GM12878 (cell line): ENCODE measurements at regions not wholly inside any gene's neighbourhood (a gene's known extent, or its start where the extent isn't known, plus 50 kb on each side); places are given as distances from the start of the nearest gene placed in this dataset.

Experiments
- ATAC-seq: fragments of 200-7000 bp; cut with Tn5 transposase; 3 replicates; pipeline ENCODE4 v1.9.1; 2020; ENCODE audit warnings: mild to moderate bottlenecking, moderate library complexity
- BruUV-seq: library from RNA; stranded (reverse); fragments of 400-500 nt; replicated peaks from 2 replicates; lab custom pipeline; 2021; lab: Mats Ljungman, UMichigan
- CTCF ChIA-PET: fragments of 300-600 bp; sonication (Branson Sonifier 250); formaldehyde crosslinking; extraction: SDS; loops from one replicate; lab custom pipeline; 2021; ENCODE audit warnings: inconsistent platforms; lab: Yijun Ruan, JAX
- POLR2A ChIA-PET: fragments of 350-600 bp; formaldehyde crosslinking; extraction: SDS; loops from one replicate; lab custom pipeline; 2021; ENCODE audit warnings: inconsistent platforms; lab: Charles Lee
- RAD21 ChIA-PET: fragments of 300-600 bp; sonication (Branson Sonifier 250); formaldehyde crosslinking; loops from one replicate; lab custom pipeline; 2023; ENCODE audit warnings: antibody characterized with exemption; ENCODE audit not compliant: unreplicated experiment; lab: Charles Lee
- SMC1A ChIA-PET: fragments of 300-600 bp; sonication (Branson Sonifier 250); formaldehyde crosslinking; loops from one replicate; lab custom pipeline; 2023; ENCODE audit not compliant: unreplicated experiment, uncharacterized antibody; lab: Charles Lee
- DNase-seq: peaks from one replicate; pipeline ENCODE4 v3.0.0-alpha.2; 2011; ENCODE audit warnings: low read depth, low spot score
- FAIRE-seq: peaks from 3 replicates; lab custom pipeline; 2011; peaks lifted over from hg19 to GRCh38; lab: Jason Lieb, UNC
- H2AFZ ChIP-seq: 2 replicates; pipeline ENCODE4 v1.6.0; 2011; ENCODE audit warnings: low read depth, low read length, control low read depth; ENCODE audit not compliant: control insufficient read depth
- H3K27ac ChIP-seq: 2 replicates; pipeline ENCODE4 v1.5.1; 2011; ENCODE audit warnings: control low read depth; ENCODE audit not compliant: control insufficient read depth, insufficient read depth
- H3K27me3 ChIP-seq, 2 experiments: replicated peaks in 1 of 2; 2 replicates each; pipeline versions ENCODE4 v1.6.0 to v1.6.1; 2011; ENCODE audit warnings: low read length in 1 of 2; ENCODE audit not compliant: control insufficient read depth in 2 of 2, insufficient read depth in 2 of 2
- H3K36me3 ChIP-seq, 2 experiments: 2 replicates each; pipeline ENCODE4 v1.5.1; 2011; ENCODE audit warnings: low read length in 1 of 2; ENCODE audit not compliant: control insufficient read depth in 2 of 2, insufficient read depth in 2 of 2
- H3K4me1 ChIP-seq: 2 replicates; pipeline ENCODE4 v1.6.1; 2011; ENCODE audit warnings: mild to moderate bottlenecking, low read length, moderate library complexity, mixed read lengths; ENCODE audit not compliant: control insufficient read depth, insufficient read depth
- H3K4me2 ChIP-seq: 2 replicates; pipeline ENCODE4 v1.6.0; 2011; ENCODE audit warnings: control low read depth; ENCODE audit not compliant: control insufficient read depth, insufficient read depth
- H3K4me3 ChIP-seq: fragments of 200-600 bp; sonication (generic); 2 replicates; pipeline ENCODE4 v1.5.1; 2016
- H3K79me2 ChIP-seq: 2 replicates; pipeline ENCODE4 v1.6.0; 2011; ENCODE audit warnings: low read length; ENCODE audit not compliant: control insufficient read depth, insufficient read depth
- H3K9ac ChIP-seq: 2 replicates; pipeline ENCODE4 v1.8.0; 2011; ENCODE audit warnings: low read length, control low read depth, mixed read lengths; ENCODE audit not compliant: control insufficient read depth, insufficient read depth
- H3K9me3 ChIP-seq: replicated peaks from 3 replicates; pipeline ENCODE4 v1.5.1; 2011; ENCODE audit warnings: mild to moderate bottlenecking, low read length; ENCODE audit not compliant: control insufficient read depth, insufficient read depth
- H4K20me1 ChIP-seq: 2 replicates; pipeline ENCODE4 v1.6.0; 2011; ENCODE audit not compliant: control insufficient read depth, insufficient read depth
- ESRRA ChIP-seq: IDR thresholded peaks from 2 replicates; pipeline ENCODE4 v1.6.1; 2012; ENCODE audit warnings: mild to moderate bottlenecking, low read length, improper control_type of control experiment
- MEF2B ChIP-seq: fragments of 450-650 bp; IDR thresholded peaks from 2 replicates; pipeline ENCODE4 v1.6.1; 2018; ENCODE audit warnings: mild to moderate bottlenecking, moderate library complexity; ENCODE audit not compliant: partially characterized antibody, poor library complexity, severe bottlenecking
- RELB ChIP-seq: fragments of 450-650 bp; IDR thresholded peaks from 2 replicates; pipeline ENCODE4 v1.6.1; 2017; ENCODE audit warnings: low read depth, mild to moderate bottlenecking, moderate library complexity
- SP1 ChIP-seq: IDR thresholded peaks from one replicate; pipeline ENCODE4 v1.6.1; 2011; ENCODE audit warnings: low read depth, low read length
- ZNF207 ChIP-seq: fragments of 450-650 bp; IDR thresholded peaks from 2 replicates; pipeline ENCODE4 v1.6.1; 2014; ENCODE audit warnings: antibody characterized with exemption, mild to moderate bottlenecking, borderline replicate concordance
- WGBS: methylation state at CpG from one replicate; pipeline ENCODE4 v1.1.6; 2016; ENCODE audit warnings: low lambda C conversion rate; ENCODE audit not compliant: insufficient replicate concordance, insufficient coverage; ENCODE audit errors: missing lambda C conversion rate; 5-methylcytosine and 5-hydroxymethylcytosine counted together
- in situ Hi-C: fragments of 300-500 bp; cut with MboI; formaldehyde crosslinking; loops from 9 replicates; pipeline ENCODE4 v1.14.3; 2018; ENCODE audit warnings: mixed read lengths
- intact Hi-C: fragments of 100-400 bp; cut with micrococcal nuclease; formaldehyde crosslinking; loops from one replicate; pipeline ENCODE4 v1.14.2; 2022; ENCODE audit not compliant: unreplicated experiment
- TF ChIP-seq, protein P1 (sequence below): IDR thresholded peaks from 2 replicates; pipeline ENCODE4 v1.6.1; 2012; ENCODE audit warnings: low read depth, low read length, improper control_type of control experiment
- TF ChIP-seq, protein P2 (sequence below): IDR thresholded peaks from 2 replicates; pipeline ENCODE4 v1.6.1; 2011; ENCODE audit warnings: borderline replicate concordance, low read depth, mild to moderate bottlenecking, moderate library complexity, low read length; ENCODE audit not compliant: insufficient read depth, poor library complexity, severe bottlenecking

DNA sequence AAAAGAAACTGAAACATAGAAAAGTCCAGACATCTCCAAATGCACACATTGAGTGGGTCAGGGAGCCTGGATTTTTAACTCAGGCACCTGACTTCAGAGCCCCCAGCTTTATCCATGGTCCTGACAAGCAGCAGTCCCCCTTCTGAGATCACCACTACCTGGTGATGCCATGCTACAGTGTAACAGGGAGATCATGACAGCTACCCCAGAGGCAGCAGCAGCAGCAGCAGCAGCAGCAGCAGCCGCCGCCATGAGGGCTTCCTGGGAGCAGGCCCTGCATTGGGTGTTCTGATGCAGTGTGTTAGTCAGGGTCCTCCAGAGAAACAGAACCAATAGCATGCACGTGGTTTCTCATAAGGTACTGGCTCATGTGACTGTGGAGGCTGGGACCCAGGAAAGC, 198.6 kb upstream of the SALL1 start:
- H3K9me3 ChIP-seq: no peaks in the 10 kb centered on the region
- no peak; the same call in 2 of the 3 replicates for ATAC-seq
- no peak overlapping the region for H2AFZ ChIP-seq
- no peak overlapping the region for H3K4me2 ChIP-seq
- TF ChIP-seq ESRRA (no peak), RELB (no peak), ZNF207 (no peak), SP1 (no peak), MEF2B (no peak)
- TF ChIP-seq, protein P1, sequence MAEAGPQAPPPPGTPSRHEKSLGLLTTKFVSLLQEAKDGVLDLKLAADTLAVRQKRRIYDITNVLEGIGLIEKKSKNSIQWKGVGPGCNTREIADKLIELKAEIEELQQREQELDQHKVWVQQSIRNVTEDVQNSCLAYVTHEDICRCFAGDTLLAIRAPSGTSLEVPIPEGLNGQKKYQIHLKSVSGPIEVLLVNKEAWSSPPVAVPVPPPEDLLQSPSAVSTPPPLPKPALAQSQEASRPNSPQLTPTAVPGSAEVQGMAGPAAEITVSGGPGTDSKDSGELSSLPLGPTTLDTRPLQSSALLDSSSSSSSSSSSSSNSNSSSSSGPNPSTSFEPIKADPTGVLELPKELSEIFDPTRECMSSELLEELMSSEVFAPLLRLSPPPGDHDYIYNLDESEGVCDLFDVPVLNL: no peak
- TF ChIP-seq, protein P2, sequence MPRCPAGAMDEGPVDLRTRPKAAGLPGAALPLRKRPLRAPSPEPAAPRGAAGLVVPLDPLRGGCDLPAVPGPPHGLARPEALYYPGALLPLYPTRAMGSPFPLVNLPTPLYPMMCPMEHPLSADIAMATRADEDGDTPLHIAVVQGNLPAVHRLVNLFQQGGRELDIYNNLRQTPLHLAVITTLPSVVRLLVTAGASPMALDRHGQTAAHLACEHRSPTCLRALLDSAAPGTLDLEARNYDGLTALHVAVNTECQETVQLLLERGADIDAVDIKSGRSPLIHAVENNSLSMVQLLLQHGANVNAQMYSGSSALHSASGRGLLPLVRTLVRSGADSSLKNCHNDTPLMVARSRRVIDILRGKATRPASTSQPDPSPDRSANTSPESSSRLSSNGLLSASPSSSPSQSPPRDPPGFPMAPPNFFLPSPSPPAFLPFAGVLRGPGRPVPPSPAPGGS: no peak
- H3K27me3 ChIP-seq: no peaks in the 10 kb centered on the region
- H3K9ac ChIP-seq: no peak overlapping the region
- no peaks in the 10 kb centered on the region for H3K36me3 ChIP-seq
- H3K27ac ChIP-seq: no peak overlapping the region
- no peaks in the 10 kb centered on the region for H3K79me2 ChIP-seq
- no peaks in the 10 kb centered on the region for H4K20me1 ChIP-seq
- no peak for DNase-seq
- no peaks in the 10 kb centered on the region for H3K4me1 ChIP-seq
- in situ Hi-C loops (no loop called here), intact Hi-C loops (no loop called here)
- POLR2A ChIA-PET: no interaction called here
- CTCF ChIA-PET: no interaction called here
- 51% methylated on average over 3 of the region's 3 CpGs for WGBS
- no peak overlapping the region for H3K4me3 ChIP-seq
- FAIRE-seq: no peak
- RAD21 ChIA-PET: no interaction called here
- no TSS peak for BruUV-seq
- SMC1A ChIA-PET: no interaction called here
